WERI-Rb-1 (cell line): ENCODE measurements at regions not wholly inside any gene's neighbourhood (a gene's known extent, or its start where the extent isn't known, plus 50 kb on each side); places are given as distances from the start of the nearest gene placed in this dataset.

ENCODE experiments used
- DNase-seq: peaks from one replicate; pipeline ENCODE4 v3.0.0-alpha.2; 2020
- H3K27ac ChIP-seq: fragments of 250-450 bp; sonication (Bioruptor Pico); 2 replicates; pipeline ENCODE4 v1.5.1; 2020; ENCODE audit warnings: mild to moderate bottlenecking, moderate library complexity
- H3K27me3 ChIP-seq: fragments of 250-450 bp; sonication (Bioruptor Pico); 2 replicates; pipeline ENCODE4 v1.5.1; 2021; ENCODE audit warnings: mild to moderate bottlenecking, low read depth, moderate library complexity; ENCODE audit not compliant: insufficient read depth, severe bottlenecking
- H3K36me3 ChIP-seq: fragments of 250-450 bp; sonication (Bioruptor Pico); 2 replicates; pipeline ENCODE4 v1.5.1; 2020; ENCODE audit warnings: mild to moderate bottlenecking, moderate library complexity
- H3K4me3 ChIP-seq: 2 replicates; pipeline ENCODE4 v1.5.1; 2011; ENCODE audit warnings: low read depth, mild to moderate bottlenecking, control low read depth, low read length
- H3K9me3 ChIP-seq: fragments of 250-450 bp; sonication (Bioruptor Pico); 2 replicates; pipeline ENCODE4 v1.5.1; 2021; ENCODE audit warnings: mild to moderate bottlenecking, moderate library complexity; ENCODE audit not compliant: severe bottlenecking
- TF ChIP-seq, protein P1 (sequence below): IDR thresholded peaks from 2 replicates; pipeline ENCODE4 v1.5.1; 2011; ENCODE audit warnings: low read depth, mild to moderate bottlenecking, control low read depth, inconsistent platforms, low read length

DNA sequence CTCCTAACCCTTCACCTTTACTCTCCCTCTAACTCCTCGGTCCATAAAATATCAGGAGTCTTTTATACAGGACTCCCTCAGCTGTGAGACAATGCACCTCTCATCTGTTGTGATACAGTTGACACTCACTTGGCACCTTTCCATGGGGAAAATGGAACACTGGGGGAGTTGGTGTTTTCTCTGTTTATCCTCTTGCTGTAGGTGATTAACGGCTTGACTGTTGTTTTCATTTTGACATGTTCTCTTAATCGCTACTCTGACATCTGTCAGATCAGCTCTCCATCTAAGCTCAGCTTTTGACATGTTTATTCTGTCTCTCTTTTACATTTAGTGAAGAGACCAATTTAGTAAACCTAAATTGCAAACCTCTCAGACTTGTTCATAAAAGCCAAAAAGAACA is 604.8 kb downstream of the TRAM1L1 start:
- no peaks in the 10 kb centered on the region for H3K36me3 ChIP-seq
- no peak for DNase-seq
- H3K27ac ChIP-seq: no peak overlapping the region
- TF ChIP-seq, protein P1, sequence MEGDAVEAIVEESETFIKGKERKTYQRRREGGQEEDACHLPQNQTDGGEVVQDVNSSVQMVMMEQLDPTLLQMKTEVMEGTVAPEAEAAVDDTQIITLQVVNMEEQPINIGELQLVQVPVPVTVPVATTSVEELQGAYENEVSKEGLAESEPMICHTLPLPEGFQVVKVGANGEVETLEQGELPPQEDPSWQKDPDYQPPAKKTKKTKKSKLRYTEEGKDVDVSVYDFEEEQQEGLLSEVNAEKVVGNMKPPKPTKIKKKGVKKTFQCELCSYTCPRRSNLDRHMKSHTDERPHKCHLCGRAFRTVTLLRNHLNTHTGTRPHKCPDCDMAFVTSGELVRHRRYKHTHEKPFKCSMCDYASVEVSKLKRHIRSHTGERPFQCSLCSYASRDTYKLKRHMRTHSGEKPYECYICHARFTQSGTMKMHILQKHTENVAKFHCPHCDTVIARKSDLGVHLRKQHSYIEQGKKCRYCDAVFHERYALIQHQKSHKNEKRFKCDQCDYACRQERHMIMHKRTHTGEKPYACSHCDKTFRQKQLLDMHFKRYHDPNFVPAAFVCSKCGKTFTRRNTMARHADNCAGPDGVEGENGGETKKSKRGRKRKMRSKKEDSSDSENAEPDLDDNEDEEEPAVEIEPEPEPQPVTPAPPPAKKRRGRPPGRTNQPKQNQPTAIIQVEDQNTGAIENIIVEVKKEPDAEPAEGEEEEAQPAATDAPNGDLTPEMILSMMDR: no peak
- no peaks in the 10 kb centered on the region for H3K27me3 ChIP-seq
- no peak overlapping the region for H3K4me3 ChIP-seq
- no peaks in the 10 kb centered on the region for H3K9me3 ChIP-seq

DNA sequence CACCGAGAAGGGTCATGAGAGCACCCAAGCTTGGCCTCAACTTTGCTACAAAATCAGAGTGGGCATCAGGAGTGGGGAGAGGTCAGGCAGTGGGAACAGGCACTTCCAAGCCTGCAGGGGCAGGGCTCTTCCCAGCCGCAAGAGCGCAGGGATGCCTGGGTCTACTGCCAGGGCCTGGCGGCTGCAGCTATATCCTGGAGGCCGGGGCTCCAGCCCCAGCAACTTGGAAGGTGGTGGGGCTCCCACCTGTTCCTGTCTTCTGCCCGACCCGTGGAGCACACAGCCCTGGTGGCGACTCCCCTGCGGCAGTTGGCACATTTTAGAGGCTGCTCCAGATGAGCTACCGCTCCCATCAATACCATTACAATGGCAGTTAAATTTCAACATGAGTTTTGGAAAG is 607.0 kb downstream of the TRAM1L1 start:
- DNase-seq: no peak
- TF ChIP-seq, protein P1: no peak
- Histone ChIP-seq H3K27ac (no peak overlapping the region), H3K36me3 (no peaks in the 10 kb centered on the region), H3K27me3 (no peaks in the 10 kb centered on the region), H3K9me3 (no peaks in the 10 kb centered on the region), H3K4me3 (no peak overlapping the region)

- H3K27ac ChIP-seq: no peak overlapping the region
- TF ChIP-seq, protein P1: no peak
- no peak for DNase-seq
- H3K27me3 ChIP-seq: no peaks in the 10 kb centered on the region
- no peak overlapping the region for H3K4me3 ChIP-seq
- no peaks in the 10 kb centered on the region for H3K36me3 ChIP-seq
- H3K9me3 ChIP-seq: no peaks in the 10 kb centered on the region
These were observed 615.8 kb downstream of the TRAM1L1 start for GRCh38 chr4:116469582-116469981.

- Histone ChIP-seq H3K9me3 (no peaks in the 10 kb centered on the region), H3K27ac (no peak overlapping the region), H3K36me3 (no peaks in the 10 kb centered on the region), H3K27me3 (no peaks in the 10 kb centered on the region), H3K4me3 (no peak overlapping the region)
- TF ChIP-seq, protein P1: no peak
- DNase-seq: no peak
These were observed 632.2 kb downstream of the TRAM1L1 start for GRCh38 chr4:116453127-116453526.

- no peak for DNase-seq
- H3K27me3 ChIP-seq: no peaks in the 10 kb centered on the region
- H3K27ac ChIP-seq: no peak overlapping the region
- no peaks in the 10 kb centered on the region for H3K36me3 ChIP-seq
- TF ChIP-seq, protein P1: no peak
- no peaks in the 10 kb centered on the region for H3K9me3 ChIP-seq
- no peak overlapping the region for H3K4me3 ChIP-seq
These were observed 635.6 kb downstream of the TRAM1L1 start for GRCh38 chr4:116449764-116450163.

GRCh38 chr4:116444117-116444516 is 641.3 kb downstream of the TRAM1L1 start:
- TF ChIP-seq, protein P1: no peak
- Histone ChIP-seq H3K36me3 (no peaks in the 10 kb centered on the region), H3K27ac (no peak overlapping the region), H3K4me3 (no peak overlapping the region), H3K27me3 (no peaks in the 10 kb centered on the region), H3K9me3 (no peaks in the 10 kb centered on the region)
- DNase-seq: no peak
